Neuronal stem cell (in vitro differentiated cells): ENCODE measurements at regions not wholly inside any gene's neighbourhood (a gene's known extent, or its start where the extent isn't known, plus 50 kb on each side); places are given as distances from the start of the nearest gene placed in this dataset.
A peak's percentile ranks its signal among the peaks of the same experiment; 100 is the strongest.

Experiments
- DNase-seq: peaks from one replicate; pipeline ENCODE4 v3.0.0-alpha.2; 2013; ENCODE audit warnings: low spot score
- H2AFZ ChIP-seq: one replicate; pipeline ENCODE4 v1.6.1; 2013; ENCODE audit warnings: mild to moderate bottlenecking, low read length, inconsistent platforms
- H2AK5ac ChIP-seq: 2 replicates; pipeline ENCODE4 v1.6.1; 2013; ENCODE audit warnings: low read depth, mild to moderate bottlenecking, inconsistent platforms, low read length, moderate library complexity, mixed read lengths
- H2BK120ac ChIP-seq: 2 replicates; pipeline ENCODE4 v1.6.1; 2013; ENCODE audit warnings: low read depth, mild to moderate bottlenecking, inconsistent platforms, low read length, moderate library complexity, mixed read lengths
- H2BK12ac ChIP-seq: one replicate; pipeline ENCODE4 v1.6.1; 2013; ENCODE audit warnings: low read length, inconsistent platforms
- H2BK15ac ChIP-seq: 2 replicates; pipeline ENCODE4 v1.6.1; 2013; ENCODE audit warnings: mild to moderate bottlenecking, low read length, inconsistent platforms, mixed read lengths
- H2BK5ac ChIP-seq: one replicate; pipeline ENCODE4 v1.6.1; 2013; ENCODE audit warnings: inconsistent platforms, mild to moderate bottlenecking, low read length, moderate library complexity
- H3K14ac ChIP-seq: one replicate; pipeline ENCODE4 v1.6.1; 2013; ENCODE audit warnings: low read length, inconsistent platforms
- H3K18ac ChIP-seq: 2 replicates; pipeline ENCODE4 v1.6.1; 2013; ENCODE audit warnings: low read length, inconsistent platforms
- H3K23ac ChIP-seq: 2 replicates; pipeline ENCODE4 v1.6.1; 2013; ENCODE audit warnings: low read depth, mild to moderate bottlenecking, mixed read lengths, low read length, inconsistent platforms; ENCODE audit not compliant: poor library complexity
- H3K27ac ChIP-seq: replicated peaks from 3 replicates; pipeline ENCODE4 v1.5.1; 2013; ENCODE audit warnings: low read length, inconsistent platforms
- H3K27me3 ChIP-seq, 3 experiments: 2 replicates each; pipeline ENCODE4 v1.6.1; 2013; ENCODE audit warnings: low read length in 3 of 3, mild to moderate bottlenecking in 2 of 3, inconsistent platforms in 1 of 3, low read depth in 1 of 3, mixed read lengths in 1 of 3, moderate library complexity in 1 of 3; ENCODE audit not compliant: control insufficient read depth in 3 of 3, insufficient read depth in 3 of 3
- H3K36me3 ChIP-seq, 2 donors: replicated peaks in 1 of 2; 2 replicates each; pipeline ENCODE4 v1.6.1; 2013; ENCODE audit warnings: low read length in 2 of 2; ENCODE audit not compliant: control insufficient read depth in 2 of 2, insufficient read depth in 2 of 2
- H3K4ac ChIP-seq: 2 replicates; pipeline ENCODE4 v1.6.1; 2013; ENCODE audit warnings: inconsistent platforms, mild to moderate bottlenecking, low read length, moderate library complexity
- H3K4me1 ChIP-seq, 2 donors: 1 replicate in 1 of 2; 2 replicates in 1 of 2; pipeline ENCODE4 v1.6.1; 2013; ENCODE audit warnings: low read length in 2 of 2, low read depth in 1 of 2; ENCODE audit not compliant: control insufficient read depth in 2 of 2, insufficient read depth in 1 of 2
- H3K4me2 ChIP-seq: one replicate; pipeline ENCODE4 v1.6.1; 2013; ENCODE audit warnings: mild to moderate bottlenecking, low read length, inconsistent platforms; ENCODE audit not compliant: insufficient read depth, poor library complexity, severe bottlenecking
- H3K4me3 ChIP-seq, 2 donors: 2 replicates each; pipeline ENCODE4 v1.5.1; 2013; ENCODE audit warnings: low read length in 2 of 2, mild to moderate bottlenecking in 2 of 2, inconsistent platforms in 1 of 2, moderate library complexity in 1 of 2
- H3K79me1 ChIP-seq: one replicate; pipeline ENCODE4 v1.6.1; 2013; ENCODE audit warnings: low read depth, mild to moderate bottlenecking, inconsistent platforms, low read length, moderate library complexity
- H3K9ac ChIP-seq: one replicate; pipeline ENCODE4 v1.6.1; 2013; ENCODE audit warnings: mild to moderate bottlenecking, low read depth, low read length, inconsistent platforms; ENCODE audit not compliant: poor library complexity
- H3K9me3 ChIP-seq, 2 donors: replicated peaks in 1 of 2; 2 replicates each; pipeline versions ENCODE3 to v1.6.1; 2013; ENCODE audit warnings: low read length in 2 of 2, mild to moderate bottlenecking in 2 of 2, inconsistent platforms in 1 of 2, low read depth in 1 of 2, mixed read lengths in 1 of 2, moderate library complexity in 1 of 2; ENCODE audit not compliant: control insufficient read depth in 2 of 2, insufficient read depth in 1 of 2
- H4K8ac ChIP-seq: one replicate; pipeline ENCODE4 v1.6.1; 2013; ENCODE audit warnings: low read depth, mild to moderate bottlenecking, inconsistent platforms, low read length, moderate library complexity
- H4K91ac ChIP-seq: one replicate; pipeline ENCODE4 v1.6.1; 2013; ENCODE audit warnings: low read length, low read depth, mild to moderate bottlenecking, inconsistent platforms; ENCODE audit not compliant: poor library complexity
- WGBS, 2 donors: extraction: QIAGEN DNeasy Blood & Tissue Kit; methylation state at CpG; one replicate each; pipeline ENCODE4 v1.1.7; 2013; ENCODE audit warnings: missing lambda C conversion rate in 2 of 2, mixed read lengths in 1 of 2; ENCODE audit not compliant: insufficient read length in 2 of 2, insufficient replicate concordance in 1 of 2; ENCODE audit errors: extremely low coverage in 2 of 2; 5-methylcytosine and 5-hydroxymethylcytosine counted together

GRCh38 chr13:111652676-111653075 is 332.2 kb downstream of the TEX29 start:
- DNase-seq = no peak
- Histone ChIP-seq H2AK5ac (no peak overlapping the region), H3K18ac (no peak overlapping the region), H2BK12ac (no peak overlapping the region), H2BK5ac (no peak overlapping the region), H3K9ac (no peak overlapping the region), H4K91ac (no peak overlapping the region), H2AFZ (no peak overlapping the region), H4K8ac (no peak overlapping the region), H3K4me1 (peaks cover 3% of the 10 kb centered on the region in 2 donors), H3K27ac (no peak overlapping the region), H3K79me1 (no peaks in the 10 kb centered on the region), H2BK15ac (no peak overlapping the region), H3K23ac (no peak overlapping the region), H3K4me3 (no peak overlapping the region), H3K4ac (no peak overlapping the region), H3K27me3 (no peaks in the 10 kb centered on the region), H3K4me2 (no peak overlapping the region), H3K36me3 (no peaks in the 10 kb centered on the region), H2BK120ac (no peak overlapping the region), H3K9me3 (no peaks in the 10 kb centered on the region), H3K14ac (no peak overlapping the region)
- no CpG with 5 or more reads among the region's 6 CpGs for WGBS, 2 donors

- peaks cover 18 to 21% of the 10 kb centered on the region in 2 donors for H3K4me1 ChIP-seq
- no peak overlapping the region for H2BK120ac ChIP-seq
- no peaks in the 10 kb centered on the region for H3K36me3 ChIP-seq
- H3K18ac ChIP-seq = no peak overlapping the region
- H3K23ac ChIP-seq = no peak overlapping the region
- H3K9ac ChIP-seq = no peak overlapping the region
- no peak overlapping the region for H2AK5ac ChIP-seq
- no peak overlapping the region for H3K14ac ChIP-seq
- no peak overlapping the region for H3K4ac ChIP-seq
- WGBS, 2 donors = no CpG with 5 or more reads among the region's 8 CpGs
- no peak overlapping the region for H2BK12ac ChIP-seq
- H3K4me3 ChIP-seq = no peak overlapping the region
- no peak overlapping the region for H4K91ac ChIP-seq
- H3K9me3 ChIP-seq = no peaks in the 10 kb centered on the region
- DNase-seq = no peak
- no peak overlapping the region for H2AFZ ChIP-seq
- H3K4me2 ChIP-seq = no peak overlapping the region
- H2BK15ac ChIP-seq = no peak overlapping the region
- no peak overlapping the region for H3K27ac ChIP-seq
- H3K27me3 ChIP-seq = no peaks in the 10 kb centered on the region
- no peak overlapping the region for H4K8ac ChIP-seq
- no peaks in the 10 kb centered on the region for H3K79me1 ChIP-seq
- H2BK5ac ChIP-seq = no peak overlapping the region
Measured at GRCh38 chr13:111654531-111654930, 334.1 kb downstream of the TEX29 start.

GRCh38 chr13:111656439-111656838 is 336.0 kb downstream of the TEX29 start:
- WGBS, 2 donors = no CpG with 5 or more reads among the region's 19 CpGs

GRCh38 chr13:111657013-111657412 is 336.6 kb downstream of the TEX29 start:
- peak overlapping the region; percentile 8 for H2BK15ac ChIP-seq
- H3K36me3 ChIP-seq = no peaks in the 10 kb centered on the region
- H3K9me3 ChIP-seq = no peaks in the 10 kb centered on the region
- no peak for DNase-seq
- H2BK5ac ChIP-seq = no peak overlapping the region
- H3K18ac ChIP-seq = peak overlapping the region; percentile 77
- no peak overlapping the region for H2AFZ ChIP-seq
- H3K4me2 ChIP-seq = no peak overlapping the region
- H4K91ac ChIP-seq = no peak overlapping the region
- H4K8ac ChIP-seq = no peak overlapping the region
- no peak overlapping the region for H3K9ac ChIP-seq
- WGBS, 2 donors = no CpG with 5 or more reads among the region's 5 CpGs
- H3K79me1 ChIP-seq = no peaks in the 10 kb centered on the region
- H3K4ac ChIP-seq = no peak overlapping the region
- H3K14ac ChIP-seq = no peak overlapping the region
- H3K4me1 ChIP-seq = peaks cover 22% of the 10 kb centered on the region in 2 donors
- peak overlapping the region; percentile 25 for H2AK5ac ChIP-seq
- peak overlapping the region; percentile 1 for H2BK12ac ChIP-seq
- H3K4me3 ChIP-seq = no peak overlapping the region
- H3K27ac ChIP-seq = no peak overlapping the region
- H3K27me3 ChIP-seq = no peaks in the 10 kb centered on the region
- H3K23ac ChIP-seq = no peak overlapping the region
- no peak overlapping the region for H2BK120ac ChIP-seq

More at GRCh38 chr13:111656439-111656838, 336.0 kb downstream of the TEX29 start:
- Histone ChIP-seq H3K4me1 (peaks cover 22% of the 10 kb centered on the region in 2 donors), H4K8ac (no peak overlapping the region), H3K79me1 (no peaks in the 10 kb centered on the region), H2BK120ac (no peak overlapping the region), H3K36me3 (no peaks in the 10 kb centered on the region), H3K14ac (no peak overlapping the region), H3K4ac (no peak overlapping the region), H2AK5ac (peak overlapping the region; percentile 25), H3K4me3 (no peak overlapping the region), H2BK5ac (no peak overlapping the region), H3K9me3 (no peaks in the 10 kb centered on the region), H2AFZ (no peak overlapping the region), H3K4me2 (no peak overlapping the region), H3K9ac (no peak overlapping the region), H3K23ac (no peak overlapping the region), H4K91ac (no peak overlapping the region), H3K18ac (peak overlapping the region; percentile 77), H3K27me3 (no peaks in the 10 kb centered on the region), H3K27ac (no peak overlapping the region), H2BK15ac (peak overlapping the region; percentile 8), H2BK12ac (peak overlapping the region; percentile 31)
- DNase-seq = no peak
